Loucy (cell line): ENCODE measurements at regions not wholly inside any gene's neighbourhood (a gene's known extent, or its start where the extent isn't known, plus 50 kb on each side); places are given as distances from the start of the nearest gene placed in this dataset.

Experiments used
- H2AFZ ChIP-seq: fragments of 200-600 bp; sonication (generic); 2 replicates; pipeline ENCODE4 v1.6.0; 2016; ENCODE audit warnings: antibody characterized with exemption, mild to moderate bottlenecking, low read length, moderate library complexity
- H3F3A ChIP-seq: fragments of 200-600 bp; 2 replicates; pipeline ENCODE4 v1.6.0; 2016; ENCODE audit warnings: antibody characterized with exemption, low read depth, mild to moderate bottlenecking
- H3K27me3 ChIP-seq: fragments of 200-600 bp; sonication (generic); 2 replicates; pipeline ENCODE4 v1.6.1; 2014; ENCODE audit warnings: low read length, mild to moderate bottlenecking; ENCODE audit not compliant: insufficient read depth, poor library complexity, severe bottlenecking
- H3K36me3 ChIP-seq: fragments of 200-600 bp; sonication (generic); 2 replicates; pipeline ENCODE4 v1.6.1; 2016; ENCODE audit warnings: low read length; ENCODE audit not compliant: insufficient read depth
- H3K4me1 ChIP-seq: fragments of 200-600 bp; sonication (generic); 2 replicates; pipeline ENCODE4 v1.5.1; 2014; ENCODE audit warnings: low read length, mild to moderate bottlenecking; ENCODE audit not compliant: insufficient read depth, poor library complexity, severe bottlenecking
- H3K4me2 ChIP-seq: fragments of 200-600 bp; sonication (generic); 2 replicates; pipeline ENCODE4 v1.6.0; 2014; ENCODE audit warnings: antibody characterized with exemption, low read length, low read depth, mild to moderate bottlenecking; ENCODE audit not compliant: poor library complexity, severe bottlenecking
- H3K4me3 ChIP-seq: fragments of 200-600 bp; sonication (generic); 2 replicates; pipeline ENCODE4 v1.5.1; 2014; ENCODE audit warnings: low read length, mild to moderate bottlenecking, mixed read lengths; ENCODE audit not compliant: poor library complexity, severe bottlenecking
- H3K79me2 ChIP-seq: fragments of 200-600 bp; sonication (generic); 2 replicates; pipeline ENCODE4 v1.6.1; 2014; ENCODE audit warnings: low read length; ENCODE audit not compliant: insufficient read depth
- H3K9ac ChIP-seq: fragments of 200-600 bp; sonication (generic); 2 replicates; pipeline ENCODE4 v1.6.0; 2014; ENCODE audit warnings: mild to moderate bottlenecking, low read depth, low read length, moderate library complexity; ENCODE audit not compliant: poor library complexity, severe bottlenecking
- H3K9me2 ChIP-seq: fragments of 200-600 bp; sonication (generic); replicated peaks from 2 replicates; pipeline ENCODE4 v1.6.1; 2016; ENCODE audit warnings: low read depth, low read length, mixed read lengths
- H3K9me3 ChIP-seq: fragments of 200-600 bp; sonication (generic); 2 replicates; pipeline ENCODE4 v1.6.1; 2014; ENCODE audit warnings: mild to moderate bottlenecking, antibody characterized with exemption, low read length, low read depth; ENCODE audit not compliant: insufficient read depth
- H4K20me1 ChIP-seq: fragments of 200-600 bp; sonication (generic); 2 replicates; pipeline ENCODE4 v1.6.0; 2014; ENCODE audit warnings: antibody characterized with exemption, low read length, mild to moderate bottlenecking; ENCODE audit not compliant: insufficient read depth, poor library complexity, severe bottlenecking
- EZH2phosphoT487 ChIP-seq: fragments of 200-600 bp; IDR thresholded peaks from 2 replicates; pipeline ENCODE4 v1.6.1; 2018; ENCODE audit warnings: antibody characterized with exemption, mild to moderate bottlenecking, moderate library complexity, borderline replicate concordance
- TF ChIP-seq, protein P1 (sequence below): fragments of 200-600 bp; sonication (generic); conservative IDR thresholded peaks from 2 replicates; pipeline ENCODE4 v1.5.1; 2014; ENCODE audit warnings: mild to moderate bottlenecking, antibody characterized with exemption, low read length

GRCh38 chr18:77566604-77567003, 317.0 kb downstream of the GALR1 start:
- H4K20me1 ChIP-seq, result no peaks in the 10 kb centered on the region
- TF ChIP-seq, protein P1, sequence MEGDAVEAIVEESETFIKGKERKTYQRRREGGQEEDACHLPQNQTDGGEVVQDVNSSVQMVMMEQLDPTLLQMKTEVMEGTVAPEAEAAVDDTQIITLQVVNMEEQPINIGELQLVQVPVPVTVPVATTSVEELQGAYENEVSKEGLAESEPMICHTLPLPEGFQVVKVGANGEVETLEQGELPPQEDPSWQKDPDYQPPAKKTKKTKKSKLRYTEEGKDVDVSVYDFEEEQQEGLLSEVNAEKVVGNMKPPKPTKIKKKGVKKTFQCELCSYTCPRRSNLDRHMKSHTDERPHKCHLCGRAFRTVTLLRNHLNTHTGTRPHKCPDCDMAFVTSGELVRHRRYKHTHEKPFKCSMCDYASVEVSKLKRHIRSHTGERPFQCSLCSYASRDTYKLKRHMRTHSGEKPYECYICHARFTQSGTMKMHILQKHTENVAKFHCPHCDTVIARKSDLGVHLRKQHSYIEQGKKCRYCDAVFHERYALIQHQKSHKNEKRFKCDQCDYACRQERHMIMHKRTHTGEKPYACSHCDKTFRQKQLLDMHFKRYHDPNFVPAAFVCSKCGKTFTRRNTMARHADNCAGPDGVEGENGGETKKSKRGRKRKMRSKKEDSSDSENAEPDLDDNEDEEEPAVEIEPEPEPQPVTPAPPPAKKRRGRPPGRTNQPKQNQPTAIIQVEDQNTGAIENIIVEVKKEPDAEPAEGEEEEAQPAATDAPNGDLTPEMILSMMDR, result no peak
- no peak for TF ChIP-seq EZH2phosphoT487
- H3K27me3 ChIP-seq, result no peaks in the 10 kb centered on the region
- H3K9ac ChIP-seq, result no peak overlapping the region
- no peaks in the 10 kb centered on the region for H3K36me3 ChIP-seq
- H3K4me2 ChIP-seq, result no peak overlapping the region
- H2AFZ ChIP-seq, result no peak overlapping the region
- H3F3A ChIP-seq, result no peaks in the 10 kb centered on the region
- H3K79me2 ChIP-seq, result no peaks in the 10 kb centered on the region
- H3K4me1 ChIP-seq, result no peaks in the 10 kb centered on the region
- H3K9me3 ChIP-seq, result no peaks in the 10 kb centered on the region
- H3K4me3 ChIP-seq, result no peak overlapping the region
- H3K9me2 ChIP-seq, result no peaks in the 10 kb centered on the region

DNA sequence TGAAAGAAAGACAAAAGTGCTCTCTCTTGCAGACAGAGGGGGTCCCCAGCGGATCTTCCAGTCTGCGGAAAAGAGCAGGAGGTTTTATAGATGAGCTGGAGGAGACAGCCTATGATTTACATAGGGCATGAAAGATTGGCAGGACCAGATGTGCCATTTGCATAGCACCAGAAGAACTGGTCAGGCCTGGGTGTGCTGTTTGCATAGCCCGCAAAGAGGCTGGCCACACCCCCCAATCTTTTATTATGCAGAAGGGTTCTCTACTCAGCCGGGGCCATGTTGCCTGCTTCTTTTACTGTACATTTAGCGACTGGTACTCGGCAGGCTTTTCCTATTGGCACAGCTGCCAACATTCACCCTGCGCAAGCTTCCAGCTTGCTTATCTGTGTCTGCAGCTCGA, 317.6 kb downstream of the GALR1 start:
- Histone ChIP-seq H3K36me3 (no peaks in the 10 kb centered on the region), H2AFZ (no peak overlapping the region), H3K4me3 (no peak overlapping the region), H3K9me3 (no peaks in the 10 kb centered on the region), H3K27me3 (no peaks in the 10 kb centered on the region), H3K9ac (no peak overlapping the region), H3K4me1 (no peaks in the 10 kb centered on the region), H3K4me2 (no peak overlapping the region), H3K79me2 (no peaks in the 10 kb centered on the region), H4K20me1 (no peaks in the 10 kb centered on the region), H3K9me2 (no peaks in the 10 kb centered on the region), H3F3A (no peaks in the 10 kb centered on the region)
- TF ChIP-seq EZH2phosphoT487, result no peak
- TF ChIP-seq, protein P1, result no peak

GRCh38 chr18:77571743-77572142, 322.1 kb downstream of the GALR1 start:
- Histone ChIP-seq H3K4me3 (no peak overlapping the region), H3K9me3 (no peaks in the 10 kb centered on the region), H2AFZ (no peak overlapping the region), H3K27me3 (no peaks in the 10 kb centered on the region), H3K4me2 (no peak overlapping the region), H4K20me1 (no peaks in the 10 kb centered on the region), H3K9ac (no peak overlapping the region), H3K36me3 (no peaks in the 10 kb centered on the region), H3K4me1 (no peaks in the 10 kb centered on the region), H3K9me2 (no peaks in the 10 kb centered on the region), H3F3A (no peaks in the 10 kb centered on the region), H3K79me2 (no peaks in the 10 kb centered on the region)
- TF ChIP-seq EZH2phosphoT487, result no peak
- TF ChIP-seq, protein P1, result no peak
